KMS-11 (cell line): ENCODE measurements at regions not wholly inside any gene's neighbourhood (a gene's known extent, or its start where the extent isn't known, plus 50 kb on each side); places are given as distances from the start of the nearest gene placed in this dataset.

ENCODE experiments used
- H2AFZ ChIP-seq: fragments of 200-600 bp; sonication (generic); 2 replicates; pipeline ENCODE4 v1.6.1; 2016; ENCODE audit warnings: antibody characterized with exemption, mixed run types, low read depth
- H3K27ac ChIP-seq: fragments of 200-600 bp; sonication (generic); 2 replicates; pipeline ENCODE4 v1.6.1; 2016; ENCODE audit warnings: mild to moderate bottlenecking, mixed run types
- H3K27me3 ChIP-seq: fragments of 200-600 bp; sonication (generic); 2 replicates; pipeline ENCODE4 v1.6.1; 2017; ENCODE audit warnings: mild to moderate bottlenecking, low read depth, mixed run types, moderate library complexity; ENCODE audit not compliant: insufficient read depth
- H3K36me3 ChIP-seq: fragments of 200-600 bp; sonication (generic); 2 replicates; pipeline ENCODE4 v1.6.1; 2017; ENCODE audit warnings: mild to moderate bottlenecking, mixed run types; ENCODE audit not compliant: insufficient read depth
- H3K4me1 ChIP-seq: fragments of 200-600 bp; sonication (generic); 2 replicates; pipeline ENCODE4 v1.6.1; 2016; ENCODE audit warnings: mild to moderate bottlenecking, low read depth, mixed run types; ENCODE audit not compliant: poor library complexity, severe bottlenecking
- H3K4me2 ChIP-seq: fragments of 200-600 bp; sonication (generic); 2 replicates; pipeline ENCODE4 v1.7.0; 2016; ENCODE audit warnings: mild to moderate bottlenecking, mixed run types
- H3K4me3 ChIP-seq: fragments of 200-600 bp; sonication (generic); IDR thresholded peaks from 2 replicates; pipeline ENCODE4 v1.6.1; 2017; ENCODE audit warnings: low read depth, low read length, mixed read lengths; ENCODE audit not compliant: insufficient read depth
- H3K79me2 ChIP-seq: fragments of 200-600 bp; sonication (generic); 2 replicates; pipeline ENCODE4 v1.6.1; 2016; ENCODE audit warnings: low read depth, mixed run types; ENCODE audit not compliant: insufficient read depth
- H3K9ac ChIP-seq: fragments of 200-600 bp; sonication (generic); 2 replicates; pipeline ENCODE4 v1.6.1; 2016; ENCODE audit warnings: mild to moderate bottlenecking, mixed run types
- H4K20me1 ChIP-seq: fragments of 200-600 bp; sonication (generic); 2 replicates; pipeline ENCODE4 v1.6.1; 2016; ENCODE audit warnings: mild to moderate bottlenecking, mixed run types; ENCODE audit not compliant: insufficient read depth
- TF ChIP-seq, protein P1 (sequence below): fragments of 200-600 bp; sonication (generic); conservative IDR thresholded peaks from 2 replicates; pipeline ENCODE4 v1.6.1; 2017; ENCODE audit warnings: low read depth, mild to moderate bottlenecking, antibody characterized with exemption, low read length, moderate library complexity, mixed read lengths

DNA sequence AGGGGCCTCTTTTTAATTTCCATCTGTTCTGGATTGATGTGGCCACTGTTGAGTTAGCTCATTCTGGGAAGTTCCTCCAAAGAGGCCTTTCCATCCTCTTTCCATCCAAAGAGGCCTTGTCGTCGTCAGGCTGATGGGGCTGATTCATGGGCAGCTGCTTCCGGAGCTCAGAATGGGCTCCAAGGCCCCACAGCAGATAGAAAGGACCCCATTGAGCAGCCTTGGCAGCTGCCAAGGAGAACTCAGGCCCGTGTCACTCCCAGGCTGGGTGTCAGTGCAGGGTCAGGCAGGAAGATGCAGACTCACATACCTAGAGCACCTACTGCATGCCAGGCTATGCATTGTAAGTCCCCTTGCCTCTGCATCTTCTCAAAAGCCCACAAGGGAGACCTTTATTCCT, 524.1 kb downstream of the MIAT start:
- H3K4me3 ChIP-seq = no peak overlapping the region
- no peaks in the 10 kb centered on the region for H3K36me3 ChIP-seq
- no peak overlapping the region for H2AFZ ChIP-seq
- H3K27me3 ChIP-seq = peaks cover 3% of the 10 kb centered on the region; the same call in 1 of the 2 replicates
- no peak overlapping the region for H3K4me2 ChIP-seq
- H4K20me1 ChIP-seq = no peaks in the 10 kb centered on the region
- H3K9ac ChIP-seq = no peak overlapping the region
- no peak overlapping the region for H3K27ac ChIP-seq
- TF ChIP-seq, protein P1, sequence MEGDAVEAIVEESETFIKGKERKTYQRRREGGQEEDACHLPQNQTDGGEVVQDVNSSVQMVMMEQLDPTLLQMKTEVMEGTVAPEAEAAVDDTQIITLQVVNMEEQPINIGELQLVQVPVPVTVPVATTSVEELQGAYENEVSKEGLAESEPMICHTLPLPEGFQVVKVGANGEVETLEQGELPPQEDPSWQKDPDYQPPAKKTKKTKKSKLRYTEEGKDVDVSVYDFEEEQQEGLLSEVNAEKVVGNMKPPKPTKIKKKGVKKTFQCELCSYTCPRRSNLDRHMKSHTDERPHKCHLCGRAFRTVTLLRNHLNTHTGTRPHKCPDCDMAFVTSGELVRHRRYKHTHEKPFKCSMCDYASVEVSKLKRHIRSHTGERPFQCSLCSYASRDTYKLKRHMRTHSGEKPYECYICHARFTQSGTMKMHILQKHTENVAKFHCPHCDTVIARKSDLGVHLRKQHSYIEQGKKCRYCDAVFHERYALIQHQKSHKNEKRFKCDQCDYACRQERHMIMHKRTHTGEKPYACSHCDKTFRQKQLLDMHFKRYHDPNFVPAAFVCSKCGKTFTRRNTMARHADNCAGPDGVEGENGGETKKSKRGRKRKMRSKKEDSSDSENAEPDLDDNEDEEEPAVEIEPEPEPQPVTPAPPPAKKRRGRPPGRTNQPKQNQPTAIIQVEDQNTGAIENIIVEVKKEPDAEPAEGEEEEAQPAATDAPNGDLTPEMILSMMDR = no peak
- H3K4me1 ChIP-seq = no peaks in the 10 kb centered on the region
- no peaks in the 10 kb centered on the region for H3K79me2 ChIP-seq

- Histone ChIP-seq H3K27ac (no peak overlapping the region), H4K20me1 (no peaks in the 10 kb centered on the region), H3K79me2 (no peaks in the 10 kb centered on the region), H3K4me2 (no peak overlapping the region), H3K9ac (no peak overlapping the region), H3K4me1 (no peaks in the 10 kb centered on the region), H3K36me3 (no peaks in the 10 kb centered on the region), H3K4me3 (no peak overlapping the region), H2AFZ (no peak overlapping the region), H3K27me3 (no peaks in the 10 kb centered on the region; the same call in 1 of the 2 replicates)
- TF ChIP-seq, protein P1 = no peak
Observed at GRCh38 chr22:27183474-27183873, 526.1 kb downstream of the MIAT start.

- TF ChIP-seq, protein P1 = no peak
- no peaks in the 10 kb centered on the region for H3K36me3 ChIP-seq
- H3K4me2 ChIP-seq = no peak overlapping the region
- no peaks in the 10 kb centered on the region for H4K20me1 ChIP-seq
- H3K4me3 ChIP-seq = no peak overlapping the region
- no peak overlapping the region for H2AFZ ChIP-seq
- no peaks in the 10 kb centered on the region for H3K79me2 ChIP-seq
- no peaks in the 10 kb centered on the region; the same call in 1 of the 2 replicates for H3K27me3 ChIP-seq
- no peak overlapping the region for H3K27ac ChIP-seq
- H3K9ac ChIP-seq = no peak overlapping the region
- H3K4me1 ChIP-seq = no peaks in the 10 kb centered on the region
Observed at GRCh38 chr22:27185099-27185709, 527.8 kb downstream of the MIAT start.

DNA sequence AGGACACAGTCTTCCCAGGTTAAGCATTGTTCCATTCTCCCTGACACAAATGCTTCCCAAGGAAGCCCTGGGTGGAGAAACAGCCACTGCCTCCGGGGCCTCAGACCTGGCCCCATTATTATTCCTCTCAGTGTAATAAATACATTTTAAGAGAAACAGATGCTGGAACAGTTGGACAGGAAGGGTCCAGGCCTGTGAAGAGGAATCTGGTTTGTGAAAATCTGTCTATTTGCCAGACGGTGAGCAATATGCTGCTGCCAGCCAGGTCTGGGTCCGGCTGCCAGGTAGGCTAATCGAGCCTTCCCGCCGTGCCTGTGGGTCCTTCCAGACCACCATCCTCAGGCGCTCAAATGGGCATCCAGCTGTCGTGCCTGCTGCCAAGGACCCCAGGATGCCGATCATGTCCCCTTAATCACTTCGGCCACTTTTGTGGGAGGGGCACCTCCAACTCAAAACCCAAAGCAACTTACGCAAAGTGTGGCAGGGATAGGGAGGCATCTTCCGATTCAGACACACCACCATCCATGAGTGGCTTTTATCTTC, 528.4 kb downstream of the MIAT start:
- H3K36me3 ChIP-seq = no peaks in the 10 kb centered on the region
- no peak overlapping the region for H3K4me2 ChIP-seq
- no peaks in the 10 kb centered on the region; the same call in 1 of the 2 replicates for H3K27me3 ChIP-seq
- H4K20me1 ChIP-seq = no peaks in the 10 kb centered on the region
- no peak overlapping the region for H2AFZ ChIP-seq
- TF ChIP-seq, protein P1 = no peak
- no peak overlapping the region for H3K9ac ChIP-seq
- H3K27ac ChIP-seq = no peak overlapping the region
- H3K79me2 ChIP-seq = no peaks in the 10 kb centered on the region
- no peak overlapping the region for H3K4me3 ChIP-seq
- no peaks in the 10 kb centered on the region for H3K4me1 ChIP-seq
